H1 (cell line): ENCODE measurements at regions not wholly inside any gene's neighbourhood (a gene's known extent, or its start where the extent isn't known, plus 50 kb on each side); places are given as distances from the start of the nearest gene placed in this dataset.

Experiments
- BCL11A ChIP-seq, 2 experiments: IDR thresholded peaks; one replicate each; pipeline ENCODE4 v1.6.1; 2011; ENCODE audit warnings: low read depth in 2 of 2, low read length in 2 of 2, mild to moderate bottlenecking in 2 of 2
- CEBPB ChIP-seq: IDR thresholded peaks from 2 replicates; pipeline ENCODE4 v1.6.1; 2012; ENCODE audit warnings: low read depth, low read length
- GABPA ChIP-seq: IDR thresholded peaks from 2 replicates; pipeline ENCODE4 v1.6.1; 2011; ENCODE audit warnings: mild to moderate bottlenecking, low read length, moderate library complexity, borderline replicate concordance; ENCODE audit not compliant: insufficient read depth
- RBBP5 ChIP-seq: IDR thresholded peaks from 2 replicates; pipeline ENCODE4 v1.7.1; 2012; ENCODE audit warnings: low read depth, mild to moderate bottlenecking, inconsistent platforms, low read length, moderate library complexity, borderline replicate concordance
- SIN3A ChIP-seq, 2 experiments: IDR thresholded peaks in 1 of 2; conservative IDR thresholded peaks in 1 of 2; 2 replicates each; pipeline ENCODE4 v1.6.1; 2011 to 2012; ENCODE audit warnings: low read length in 2 of 2, improper control_type of control experiment in 1 of 2, low read depth in 1 of 2, mild to moderate bottlenecking in 1 of 2
- TAF1 ChIP-seq: IDR thresholded peaks from 2 replicates; pipeline ENCODE4 v1.6.1; 2011; ENCODE audit warnings: mild to moderate bottlenecking, low read depth, low read length
- YY1 ChIP-seq: IDR thresholded peaks from 2 replicates; pipeline ENCODE4 v1.6.1; 2011; ENCODE audit warnings: low read depth, mild to moderate bottlenecking, low read length
- TF ChIP-seq, protein P1 (sequence below): fragments of 300-600 bp; sonication (generic); IDR thresholded peaks from 2 replicates; pipeline ENCODE4 v1.7.1; 2012; ENCODE audit warnings: low read length, moderate library complexity, mild to moderate bottlenecking, inconsistent platforms; ENCODE audit not compliant: insufficient replicate concordance
- TF ChIP-seq, protein P2 (sequence below): IDR thresholded peaks from 2 replicates; pipeline ENCODE4 v1.6.1; 2012; ENCODE audit warnings: low read length, inconsistent platforms
- TF ChIP-seq, protein P3 (sequence below): IDR thresholded peaks from 2 replicates; pipeline ENCODE4 v1.6.1; 2011; ENCODE audit warnings: low read depth, mild to moderate bottlenecking, low read length; ENCODE audit not compliant: insufficient read depth

DNA sequence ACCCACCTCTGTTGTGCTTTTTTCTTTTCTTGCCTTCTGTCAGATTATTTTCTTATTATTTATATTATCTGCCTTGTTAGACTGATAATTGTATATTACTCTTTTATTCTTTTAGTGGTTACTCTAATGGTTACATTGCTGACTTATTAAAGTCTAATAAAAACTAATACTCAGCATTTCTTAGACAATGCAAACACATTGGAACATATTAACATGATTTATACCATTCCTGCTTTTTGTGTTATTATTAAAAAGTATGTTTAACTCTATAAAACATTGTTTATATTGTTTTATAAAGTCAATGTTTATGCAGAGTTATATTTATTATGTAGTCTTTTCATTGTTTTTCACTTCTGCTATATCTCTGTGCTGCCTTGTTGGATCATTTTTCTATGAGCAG, 68.0 kb upstream of the CACNA2D1 start (continued):
- TF ChIP-seq, protein P1, sequence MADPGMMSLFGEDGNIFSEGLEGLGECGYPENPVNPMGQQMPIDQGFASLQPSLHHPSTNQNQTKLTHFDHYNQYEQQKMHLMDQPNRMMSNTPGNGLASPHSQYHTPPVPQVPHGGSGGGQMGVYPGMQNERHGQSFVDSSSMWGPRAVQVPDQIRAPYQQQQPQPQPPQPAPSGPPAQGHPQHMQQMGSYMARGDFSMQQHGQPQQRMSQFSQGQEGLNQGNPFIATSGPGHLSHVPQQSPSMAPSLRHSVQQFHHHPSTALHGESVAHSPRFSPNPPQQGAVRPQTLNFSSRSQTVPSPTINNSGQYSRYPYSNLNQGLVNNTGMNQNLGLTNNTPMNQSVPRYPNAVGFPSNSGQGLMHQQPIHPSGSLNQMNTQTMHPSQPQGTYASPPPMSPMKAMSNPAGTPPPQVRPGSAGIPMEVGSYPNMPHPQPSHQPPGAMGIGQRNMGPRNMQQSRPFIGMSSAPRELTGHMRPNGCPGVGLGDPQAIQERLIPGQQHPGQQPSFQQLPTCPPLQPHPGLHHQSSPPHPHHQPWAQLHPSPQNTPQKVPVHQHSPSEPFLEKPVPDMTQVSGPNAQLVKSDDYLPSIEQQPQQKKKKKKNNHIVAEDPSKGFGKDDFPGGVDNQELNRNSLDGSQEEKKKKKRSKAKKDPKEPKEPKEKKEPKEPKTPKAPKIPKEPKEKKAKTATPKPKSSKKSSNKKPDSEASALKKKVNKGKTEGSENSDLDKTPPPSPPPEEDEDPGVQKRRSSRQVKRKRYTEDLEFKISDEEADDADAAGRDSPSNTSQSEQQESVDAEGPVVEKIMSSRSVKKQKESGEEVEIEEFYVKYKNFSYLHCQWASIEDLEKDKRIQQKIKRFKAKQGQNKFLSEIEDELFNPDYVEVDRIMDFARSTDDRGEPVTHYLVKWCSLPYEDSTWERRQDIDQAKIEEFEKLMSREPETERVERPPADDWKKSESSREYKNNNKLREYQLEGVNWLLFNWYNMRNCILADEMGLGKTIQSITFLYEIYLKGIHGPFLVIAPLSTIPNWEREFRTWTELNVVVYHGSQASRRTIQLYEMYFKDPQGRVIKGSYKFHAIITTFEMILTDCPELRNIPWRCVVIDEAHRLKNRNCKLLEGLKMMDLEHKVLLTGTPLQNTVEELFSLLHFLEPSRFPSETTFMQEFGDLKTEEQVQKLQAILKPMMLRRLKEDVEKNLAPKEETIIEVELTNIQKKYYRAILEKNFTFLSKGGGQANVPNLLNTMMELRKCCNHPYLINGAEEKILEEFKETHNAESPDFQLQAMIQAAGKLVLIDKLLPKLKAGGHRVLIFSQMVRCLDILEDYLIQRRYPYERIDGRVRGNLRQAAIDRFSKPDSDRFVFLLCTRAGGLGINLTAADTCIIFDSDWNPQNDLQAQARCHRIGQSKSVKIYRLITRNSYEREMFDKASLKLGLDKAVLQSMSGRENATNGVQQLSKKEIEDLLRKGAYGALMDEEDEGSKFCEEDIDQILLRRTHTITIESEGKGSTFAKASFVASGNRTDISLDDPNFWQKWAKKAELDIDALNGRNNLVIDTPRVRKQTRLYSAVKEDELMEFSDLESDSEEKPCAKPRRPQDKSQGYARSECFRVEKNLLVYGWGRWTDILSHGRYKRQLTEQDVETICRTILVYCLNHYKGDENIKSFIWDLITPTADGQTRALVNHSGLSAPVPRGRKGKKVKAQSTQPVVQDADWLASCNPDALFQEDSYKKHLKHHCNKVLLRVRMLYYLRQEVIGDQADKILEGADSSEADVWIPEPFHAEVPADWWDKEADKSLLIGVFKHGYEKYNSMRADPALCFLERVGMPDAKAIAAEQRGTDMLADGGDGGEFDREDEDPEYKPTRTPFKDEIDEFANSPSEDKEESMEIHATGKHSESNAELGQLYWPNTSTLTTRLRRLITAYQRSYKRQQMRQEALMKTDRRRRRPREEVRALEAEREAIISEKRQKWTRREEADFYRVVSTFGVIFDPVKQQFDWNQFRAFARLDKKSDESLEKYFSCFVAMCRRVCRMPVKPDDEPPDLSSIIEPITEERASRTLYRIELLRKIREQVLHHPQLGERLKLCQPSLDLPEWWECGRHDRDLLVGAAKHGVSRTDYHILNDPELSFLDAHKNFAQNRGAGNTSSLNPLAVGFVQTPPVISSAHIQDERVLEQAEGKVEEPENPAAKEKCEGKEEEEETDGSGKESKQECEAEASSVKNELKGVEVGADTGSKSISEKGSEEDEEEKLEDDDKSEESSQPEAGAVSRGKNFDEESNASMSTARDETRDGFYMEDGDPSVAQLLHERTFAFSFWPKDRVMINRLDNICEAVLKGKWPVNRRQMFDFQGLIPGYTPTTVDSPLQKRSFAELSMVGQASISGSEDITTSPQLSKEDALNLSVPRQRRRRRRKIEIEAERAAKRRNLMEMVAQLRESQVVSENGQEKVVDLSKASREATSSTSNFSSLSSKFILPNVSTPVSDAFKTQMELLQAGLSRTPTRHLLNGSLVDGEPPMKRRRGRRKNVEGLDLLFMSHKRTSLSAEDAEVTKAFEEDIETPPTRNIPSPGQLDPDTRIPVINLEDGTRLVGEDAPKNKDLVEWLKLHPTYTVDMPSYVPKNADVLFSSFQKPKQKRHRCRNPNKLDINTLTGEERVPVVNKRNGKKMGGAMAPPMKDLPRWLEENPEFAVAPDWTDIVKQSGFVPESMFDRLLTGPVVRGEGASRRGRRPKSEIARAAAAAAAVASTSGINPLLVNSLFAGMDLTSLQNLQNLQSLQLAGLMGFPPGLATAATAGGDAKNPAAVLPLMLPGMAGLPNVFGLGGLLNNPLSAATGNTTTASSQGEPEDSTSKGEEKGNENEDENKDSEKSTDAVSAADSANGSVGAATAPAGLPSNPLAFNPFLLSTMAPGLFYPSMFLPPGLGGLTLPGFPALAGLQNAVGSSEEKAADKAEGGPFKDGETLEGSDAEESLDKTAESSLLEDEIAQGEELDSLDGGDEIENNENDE, result no peak
- TF ChIP-seq, protein P2, sequence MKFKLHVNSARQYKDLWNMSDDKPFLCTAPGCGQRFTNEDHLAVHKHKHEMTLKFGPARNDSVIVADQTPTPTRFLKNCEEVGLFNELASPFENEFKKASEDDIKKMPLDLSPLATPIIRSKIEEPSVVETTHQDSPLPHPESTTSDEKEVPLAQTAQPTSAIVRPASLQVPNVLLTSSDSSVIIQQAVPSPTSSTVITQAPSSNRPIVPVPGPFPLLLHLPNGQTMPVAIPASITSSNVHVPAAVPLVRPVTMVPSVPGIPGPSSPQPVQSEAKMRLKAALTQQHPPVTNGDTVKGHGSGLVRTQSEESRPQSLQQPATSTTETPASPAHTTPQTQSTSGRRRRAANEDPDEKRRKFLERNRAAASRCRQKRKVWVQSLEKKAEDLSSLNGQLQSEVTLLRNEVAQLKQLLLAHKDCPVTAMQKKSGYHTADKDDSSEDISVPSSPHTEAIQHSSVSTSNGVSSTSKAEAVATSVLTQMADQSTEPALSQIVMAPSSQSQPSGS, result no peak
- no peak for TF ChIP-seq TAF1
- TF ChIP-seq RBBP5, result no peak
- TF ChIP-seq BCL11A (IDR thresholded peaks at IDR 0.05; ENCODE audit: low read depth in 2 of 2, low read length in 2 of 2), result no peak
- no peak for TF ChIP-seq YY1
- TF ChIP-seq, protein P3, sequence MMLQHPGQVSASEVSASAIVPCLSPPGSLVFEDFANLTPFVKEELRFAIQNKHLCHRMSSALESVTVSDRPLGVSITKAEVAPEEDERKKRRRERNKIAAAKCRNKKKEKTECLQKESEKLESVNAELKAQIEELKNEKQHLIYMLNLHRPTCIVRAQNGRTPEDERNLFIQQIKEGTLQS, result no peak
- no peak for TF ChIP-seq SIN3A (conservative IDR thresholded peaks at IDR 0.05 in 1 of 2, IDR thresholded peaks at IDR 0.05 in 1 of 2; ENCODE audit: low read depth in 1 of 2, low read length in 2 of 2)
- TF ChIP-seq GABPA, result no peak
- no peak for TF ChIP-seq CEBPB
